ENCODE measurements at regions not wholly inside any gene's neighbourhood (a gene's known extent, or its start where the extent isn't known, plus 50 kb on each side); places are given as distances from the start of the nearest gene placed in this dataset.

DNA sequence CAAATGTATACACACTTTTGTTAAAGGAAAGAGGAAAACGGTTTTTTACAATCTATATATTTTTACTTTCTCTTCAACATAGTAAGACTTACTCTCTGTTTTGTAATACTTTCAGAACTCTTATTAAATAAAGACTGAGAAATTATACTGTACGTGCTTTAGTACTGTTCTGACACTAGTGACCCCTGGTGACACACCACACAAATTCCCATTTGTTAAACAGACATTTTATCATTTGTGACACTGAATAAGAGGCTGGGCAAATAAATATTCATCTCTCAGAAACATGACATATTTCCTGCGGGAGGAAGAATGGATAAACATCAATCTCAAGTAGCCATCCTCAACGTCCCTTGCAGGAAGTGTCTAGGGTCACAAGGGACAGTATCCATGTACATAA, 68.9 kb upstream of the ZNF33B start:
- TF ChIP-seq, protein P1, sequence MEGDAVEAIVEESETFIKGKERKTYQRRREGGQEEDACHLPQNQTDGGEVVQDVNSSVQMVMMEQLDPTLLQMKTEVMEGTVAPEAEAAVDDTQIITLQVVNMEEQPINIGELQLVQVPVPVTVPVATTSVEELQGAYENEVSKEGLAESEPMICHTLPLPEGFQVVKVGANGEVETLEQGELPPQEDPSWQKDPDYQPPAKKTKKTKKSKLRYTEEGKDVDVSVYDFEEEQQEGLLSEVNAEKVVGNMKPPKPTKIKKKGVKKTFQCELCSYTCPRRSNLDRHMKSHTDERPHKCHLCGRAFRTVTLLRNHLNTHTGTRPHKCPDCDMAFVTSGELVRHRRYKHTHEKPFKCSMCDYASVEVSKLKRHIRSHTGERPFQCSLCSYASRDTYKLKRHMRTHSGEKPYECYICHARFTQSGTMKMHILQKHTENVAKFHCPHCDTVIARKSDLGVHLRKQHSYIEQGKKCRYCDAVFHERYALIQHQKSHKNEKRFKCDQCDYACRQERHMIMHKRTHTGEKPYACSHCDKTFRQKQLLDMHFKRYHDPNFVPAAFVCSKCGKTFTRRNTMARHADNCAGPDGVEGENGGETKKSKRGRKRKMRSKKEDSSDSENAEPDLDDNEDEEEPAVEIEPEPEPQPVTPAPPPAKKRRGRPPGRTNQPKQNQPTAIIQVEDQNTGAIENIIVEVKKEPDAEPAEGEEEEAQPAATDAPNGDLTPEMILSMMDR (IDR thresholded peaks at IDR 0.05), result no peak
- no peak for TF ChIP-seq POLR2A (IDR thresholded peaks at IDR 0.05)
